Large intestine (tissue), 3 donors: ENCODE measurements at regions not wholly inside any gene's neighbourhood (a gene's known extent, or its start where the extent isn't known, plus 50 kb on each side); places are given as distances from the start of the nearest gene placed in this dataset.

Source experiments
- DNase-seq, 2 donors: peaks; one replicate each; pipeline versions ENCODE4 v3.0.0 to v3.0.0-alpha.2; 2013
- H3K27ac ChIP-seq: one replicate; pipeline ENCODE4 v1.5.1; 2013; ENCODE audit warnings: low read length
- H3K27me3 ChIP-seq: 2 replicates; pipeline ENCODE4 v1.6.1; 2013; ENCODE audit warnings: low read length; ENCODE audit not compliant: control insufficient read depth, insufficient read depth
- H3K36me3 ChIP-seq: 2 replicates; pipeline ENCODE4 v1.6.1; 2013; ENCODE audit warnings: low read length; ENCODE audit not compliant: control insufficient read depth, insufficient read depth
- H3K4me1 ChIP-seq: one replicate; pipeline ENCODE4 v1.6.1; 2013; ENCODE audit warnings: low read length; ENCODE audit not compliant: control insufficient read depth, insufficient read depth
- H3K4me3 ChIP-seq: one replicate; pipeline ENCODE4 v1.5.1; 2013; ENCODE audit warnings: low read length
- H3K9me3 ChIP-seq: one replicate; pipeline ENCODE4 v1.6.1; 2013; ENCODE audit warnings: mild to moderate bottlenecking, low read depth, low read length, moderate library complexity; ENCODE audit not compliant: control insufficient read depth
- WGBS: methylation state at CpG from one replicate; pipeline ENCODE4 v1.1.5; 2013; ENCODE audit warnings: low lambda C conversion rate; ENCODE audit not compliant: insufficient coverage; 5-methylcytosine and 5-hydroxymethylcytosine counted together

GRCh38 chr3:117695871-117696645 lies 986.5 kb downstream of the TUSC7 start:
- H3K4me3 ChIP-seq = no peak overlapping the region
- no peak overlapping the region for H3K27ac ChIP-seq
- no peaks in the 10 kb centered on the region for H3K4me1 ChIP-seq
- no peak for DNase-seq
- H3K36me3 ChIP-seq = no peaks in the 10 kb centered on the region
- no peaks in the 10 kb centered on the region for H3K27me3 ChIP-seq
- H3K9me3 ChIP-seq = no peaks in the 10 kb centered on the region
- no CpG with 5 or more reads among the region's 4 CpGs for WGBS

- H3K4me1 ChIP-seq = no peaks in the 10 kb centered on the region
- DNase-seq = no peak
- H3K4me3 ChIP-seq = no peak overlapping the region
- H3K9me3 ChIP-seq = no peaks in the 10 kb centered on the region
- H3K27ac ChIP-seq = no peak overlapping the region
- no CpG with 5 or more reads among the region's 5 CpGs for WGBS
- no peaks in the 10 kb centered on the region for H3K27me3 ChIP-seq
- H3K36me3 ChIP-seq = no peaks in the 10 kb centered on the region
These were observed 987.4 kb downstream of the TUSC7 start for GRCh38 chr3:117696851-117697407.

GRCh38 chr3:117699058-117699457 lies 989.5 kb downstream of the TUSC7 start:
- Histone ChIP-seq H3K4me1 (no peaks in the 10 kb centered on the region), H3K9me3 (no peaks in the 10 kb centered on the region), H3K27ac (no peak overlapping the region), H3K4me3 (no peak overlapping the region), H3K27me3 (no peaks in the 10 kb centered on the region), H3K36me3 (no peaks in the 10 kb centered on the region)
- DNase-seq = no peak
- 90% methylated on average over 2 of the region's 2 CpGs for WGBS

DNA sequence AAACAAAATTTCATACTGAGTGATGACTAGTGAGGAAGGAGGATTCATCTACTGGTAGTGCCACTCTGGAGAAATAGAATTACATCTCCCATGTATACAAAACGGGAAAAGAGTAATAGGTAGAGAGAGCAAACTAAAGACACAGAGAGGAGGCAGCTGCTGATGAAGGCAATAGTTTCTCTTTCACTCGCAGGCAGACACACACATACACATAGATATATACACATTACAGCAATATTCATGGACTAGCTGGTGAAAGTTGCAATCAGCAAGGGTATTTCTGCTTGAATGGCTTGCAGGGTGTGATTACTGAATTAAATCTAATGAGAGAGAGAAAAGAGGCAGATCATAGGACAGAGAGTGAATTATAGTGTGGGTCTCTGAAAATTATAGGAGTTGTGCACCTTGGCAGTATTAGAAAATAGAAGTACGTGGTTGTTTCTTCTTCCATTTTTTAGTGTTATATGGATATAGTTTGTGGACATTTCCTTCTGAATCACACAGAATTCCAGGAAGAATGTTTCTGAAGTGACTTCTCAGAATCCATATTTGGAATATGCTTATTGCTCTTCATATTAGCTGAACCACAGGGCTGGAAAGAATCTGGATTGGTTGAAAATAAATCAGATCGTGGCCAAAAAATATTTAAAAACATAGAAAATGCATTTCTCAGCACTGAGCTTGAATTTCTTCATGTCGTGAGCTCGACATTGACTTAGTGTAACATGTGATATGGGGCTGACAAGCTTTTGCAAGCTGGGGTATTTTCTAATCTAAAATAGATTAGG lies 991.2 kb downstream of the TUSC7 start:
- Histone ChIP-seq H3K27me3 (no peaks in the 10 kb centered on the region), H3K9me3 (no peaks in the 10 kb centered on the region), H3K36me3 (no peaks in the 10 kb centered on the region), H3K27ac (no peak overlapping the region), H3K4me1 (no peaks in the 10 kb centered on the region), H3K4me3 (no peak overlapping the region)
- WGBS = 83% methylated on average over 1 of the region's 6 CpGs
- no peak for DNase-seq

GRCh38 chr3:117705011-117705410 lies 995.4 kb downstream of the TUSC7 start:
- H3K9me3 ChIP-seq = no peaks in the 10 kb centered on the region
- H3K36me3 ChIP-seq = no peaks in the 10 kb centered on the region
- no peak overlapping the region for H3K4me3 ChIP-seq
- no CpG with 5 or more reads among the region's 3 CpGs for WGBS
- no peaks in the 10 kb centered on the region for H3K27me3 ChIP-seq
- no peak overlapping the region for H3K27ac ChIP-seq
- DNase-seq = no peak
- H3K4me1 ChIP-seq = no peaks in the 10 kb centered on the region

DNA sequence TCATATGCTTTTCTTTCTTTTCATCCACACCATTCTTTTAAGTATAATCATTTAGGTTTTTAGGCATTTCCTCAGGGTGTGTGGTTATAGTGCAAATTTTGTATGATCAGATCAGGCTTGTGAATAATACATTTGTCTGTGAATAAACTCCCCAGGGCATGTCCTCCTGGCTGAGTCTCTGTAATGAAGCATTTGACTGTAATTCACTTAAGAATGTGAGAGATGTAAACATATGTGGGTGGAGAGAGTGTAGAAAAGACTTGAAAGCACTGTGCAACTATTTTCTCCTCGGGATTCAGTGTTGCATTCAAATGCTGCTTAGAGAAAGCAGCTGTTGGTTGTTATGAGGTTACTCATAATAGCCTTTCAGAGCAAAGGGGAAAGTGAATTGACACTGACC lies 996.5 kb downstream of the TUSC7 start:
- Histone ChIP-seq H3K27me3 (no peaks in the 10 kb centered on the region), H3K4me3 (no peak overlapping the region), H3K27ac (no peak overlapping the region), H3K4me1 (no peaks in the 10 kb centered on the region), H3K36me3 (no peaks in the 10 kb centered on the region), H3K9me3 (no peaks in the 10 kb centered on the region)
- DNase-seq = no peak
- 38% methylated on average over 1 of the region's 1 CpG for WGBS

DNA sequence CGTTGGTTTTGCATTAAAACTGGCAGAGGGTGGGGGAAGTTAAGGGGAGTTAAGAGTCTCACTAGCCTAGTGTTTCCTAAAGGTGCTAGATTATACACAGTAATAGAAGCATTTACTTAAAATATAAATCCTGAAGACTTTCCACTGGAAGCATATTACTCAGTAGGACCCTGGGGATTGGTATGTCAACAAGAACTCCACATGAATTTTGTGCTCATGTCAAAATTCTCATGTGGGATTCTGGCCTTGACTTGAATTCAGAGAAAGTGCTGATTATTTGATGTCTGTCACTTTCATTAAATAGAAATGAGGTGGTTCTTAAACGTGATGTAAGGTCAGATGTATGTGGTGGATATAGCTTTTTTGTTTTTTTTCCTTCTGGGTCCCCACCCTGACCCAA lies 997.2 kb downstream of the TUSC7 start:
- DNase-seq = no peak
- 100% methylated on average over 1 of the region's 2 CpGs for WGBS
- H3K27me3 ChIP-seq = no peaks in the 10 kb centered on the region

DNA sequence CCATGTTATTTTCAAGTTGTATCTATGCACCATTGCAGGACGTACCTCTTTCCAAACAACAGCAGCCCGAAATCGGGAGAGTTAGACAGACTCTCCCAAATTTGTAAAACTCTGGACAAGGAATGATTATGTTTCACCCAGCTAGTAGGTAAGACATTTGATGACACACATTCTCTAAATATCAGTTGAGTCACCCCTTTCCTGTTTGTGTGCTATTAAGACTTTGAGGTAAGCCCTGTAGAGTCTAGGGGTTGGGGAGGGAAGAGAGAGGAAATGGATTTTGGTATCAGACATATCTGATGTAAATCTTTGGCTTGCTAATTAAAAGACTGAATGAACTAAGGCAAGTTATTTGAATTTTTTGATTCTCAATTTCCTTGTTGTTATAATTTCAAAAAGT lies 999.0 kb downstream of the TUSC7 start:
- WGBS = no CpG with 5 or more reads among the region's 3 CpGs
- Histone ChIP-seq H3K4me1 (no peaks in the 10 kb centered on the region), H3K9me3 (no peaks in the 10 kb centered on the region), H3K27me3 (no peaks in the 10 kb centered on the region), H3K4me3 (no peak overlapping the region), H3K36me3 (no peaks in the 10 kb centered on the region), H3K27ac (no peak overlapping the region)
- no peak for DNase-seq

More for the DNA sequence above, 997.2 kb downstream of the TUSC7 start:
- Histone ChIP-seq H3K4me1 (no peaks in the 10 kb centered on the region), H3K27ac (no peak overlapping the region), H3K9me3 (no peaks in the 10 kb centered on the region), H3K36me3 (no peaks in the 10 kb centered on the region), H3K4me3 (no peak overlapping the region)

DNA sequence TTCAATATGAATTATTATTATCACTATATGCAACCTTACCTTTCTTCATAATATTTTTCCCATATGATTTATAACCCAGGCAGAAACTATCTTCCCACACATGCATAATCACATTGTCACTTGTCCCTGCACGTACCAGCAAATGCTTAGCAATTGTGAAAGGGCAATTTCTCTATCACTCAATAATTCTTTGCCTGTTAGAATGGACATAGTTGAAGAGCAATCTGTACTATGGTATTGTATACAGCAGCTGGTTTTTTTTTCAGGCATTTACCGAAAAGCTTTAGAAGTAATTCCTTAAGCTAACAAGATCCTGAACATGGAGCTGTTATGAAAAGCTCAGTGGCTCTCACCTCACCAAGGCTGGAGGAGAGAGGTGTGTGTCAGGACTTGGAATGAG lies 999.5 kb downstream of the TUSC7 start:
- Histone ChIP-seq H3K27ac (no peak overlapping the region), H3K9me3 (no peaks in the 10 kb centered on the region), H3K27me3 (no peaks in the 10 kb centered on the region), H3K4me3 (no peak overlapping the region), H3K36me3 (no peaks in the 10 kb centered on the region), H3K4me1 (no peaks in the 10 kb centered on the region)
- WGBS = 100% methylated on average over 1 of the region's 2 CpGs
- DNase-seq = no peak

- no peak overlapping the region for H3K27ac ChIP-seq
- no peaks in the 10 kb centered on the region for H3K9me3 ChIP-seq
- no peak overlapping the region for H3K4me3 ChIP-seq
- H3K36me3 ChIP-seq = no peaks in the 10 kb centered on the region
- H3K4me1 ChIP-seq = no peaks in the 10 kb centered on the region
- no peak for DNase-seq
- no peaks in the 10 kb centered on the region for H3K27me3 ChIP-seq
- WGBS = no CpG with 5 or more reads among the region's 1 CpG
These were observed 1000.9 kb downstream of the TUSC7 start for GRCh38 chr3:117710501-117710900.
